Stimulated activated CD8-positive, alpha-beta memory T cell treated with anti-CD3 and anti-CD28 coated beads, Interleukin-7, amount 100 ng/mL, for 24 hours (primary cell): ENCODE measurements at regions not wholly inside any gene's neighbourhood (a gene's known extent, or its start where the extent isn't known, plus 50 kb on each side); places are given as distances from the start of the nearest gene placed in this dataset.

Experiments used
- DNase-seq: peaks from one replicate; pipeline ENCODE4 v3.0.0-alpha.2; 2020; ENCODE audit warnings: low read depth

GRCh38 chr1:221308534-221309511 lies 429.6 kb downstream of the HLX start:
- DNase-seq, result no peak

GRCh38 chr1:221309723-221310122 lies 430.5 kb downstream of the HLX start:
- no peak for DNase-seq

- no peak for DNase-seq
Observed at GRCh38 chr1:221310180-221310579, 430.9 kb downstream of the HLX start.

DNA sequence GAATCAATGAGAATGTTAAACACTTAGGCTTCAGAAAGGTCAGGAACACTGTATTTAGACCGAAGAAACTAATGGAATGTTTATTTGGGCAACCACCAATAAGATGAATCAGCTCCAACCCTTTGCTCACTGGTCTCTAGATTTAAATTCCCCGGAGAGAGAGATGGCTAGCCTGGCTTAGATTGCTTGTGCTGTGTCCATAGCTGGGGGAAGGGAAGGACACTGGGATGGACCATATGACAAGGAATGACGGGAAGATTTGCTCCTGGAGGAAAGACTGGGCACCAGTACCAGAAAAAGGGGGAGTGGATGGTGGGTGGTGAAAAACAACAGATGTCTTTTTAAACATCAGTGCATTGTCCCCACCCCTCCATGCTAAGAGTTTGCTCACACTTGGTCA lies 426.6 kb downstream of the DUSP10 start:
- DNase-seq, result no peak

- no peak for DNase-seq
Observed at GRCh38 chr1:221316491-221317056, 425.3 kb downstream of the DUSP10 start.

DNA sequence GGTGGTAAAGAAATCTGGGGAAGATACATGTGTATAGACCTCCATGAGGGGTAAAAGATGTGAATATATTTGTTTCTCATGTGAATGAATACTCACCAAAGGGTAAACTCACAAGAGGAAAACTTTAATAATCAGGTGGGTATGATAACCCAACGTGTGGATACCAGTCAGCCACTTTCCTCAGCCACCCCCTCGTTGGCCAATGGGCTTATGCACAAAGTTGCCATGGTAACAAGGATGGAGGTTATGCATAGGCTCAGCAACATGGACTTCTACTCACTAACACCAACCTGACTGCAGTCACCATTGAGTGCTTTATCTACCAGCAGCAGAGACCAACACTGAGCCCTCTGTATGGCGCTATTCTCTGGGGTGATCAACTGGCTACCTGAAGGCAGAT lies 424.4 kb downstream of the DUSP10 start:
- no peak for DNase-seq

GRCh38 chr1:221327954-221328353 lies 413.9 kb downstream of the DUSP10 start:
- DNase-seq, result no peak

GRCh38 chr1:221328371-221328770 lies 413.5 kb downstream of the DUSP10 start:
- no peak for DNase-seq

GRCh38 chr1:221331273-221332183 lies 410.4 kb downstream of the DUSP10 start:
- DNase-seq, result no peak

DNA sequence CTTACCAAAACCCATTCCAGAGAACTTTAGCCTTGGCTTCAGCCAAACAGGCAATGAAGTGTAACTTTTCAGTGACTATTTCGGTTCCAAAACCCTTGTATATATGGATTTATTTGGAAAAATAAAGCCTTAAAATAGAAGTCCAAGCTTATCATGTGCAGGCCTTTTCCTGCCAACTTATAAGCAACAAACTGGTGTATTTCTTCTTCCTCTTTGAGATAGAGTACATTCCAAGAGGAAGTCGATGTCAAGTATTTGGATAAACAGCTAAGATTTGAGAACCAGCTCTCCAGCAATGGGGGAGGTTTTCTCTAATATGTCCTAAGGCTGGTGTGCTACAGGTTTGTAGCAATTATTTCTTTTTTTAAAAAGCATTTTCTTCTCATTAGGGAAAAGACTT lies 407.8 kb downstream of the DUSP10 start:
- no peak for DNase-seq

DNA sequence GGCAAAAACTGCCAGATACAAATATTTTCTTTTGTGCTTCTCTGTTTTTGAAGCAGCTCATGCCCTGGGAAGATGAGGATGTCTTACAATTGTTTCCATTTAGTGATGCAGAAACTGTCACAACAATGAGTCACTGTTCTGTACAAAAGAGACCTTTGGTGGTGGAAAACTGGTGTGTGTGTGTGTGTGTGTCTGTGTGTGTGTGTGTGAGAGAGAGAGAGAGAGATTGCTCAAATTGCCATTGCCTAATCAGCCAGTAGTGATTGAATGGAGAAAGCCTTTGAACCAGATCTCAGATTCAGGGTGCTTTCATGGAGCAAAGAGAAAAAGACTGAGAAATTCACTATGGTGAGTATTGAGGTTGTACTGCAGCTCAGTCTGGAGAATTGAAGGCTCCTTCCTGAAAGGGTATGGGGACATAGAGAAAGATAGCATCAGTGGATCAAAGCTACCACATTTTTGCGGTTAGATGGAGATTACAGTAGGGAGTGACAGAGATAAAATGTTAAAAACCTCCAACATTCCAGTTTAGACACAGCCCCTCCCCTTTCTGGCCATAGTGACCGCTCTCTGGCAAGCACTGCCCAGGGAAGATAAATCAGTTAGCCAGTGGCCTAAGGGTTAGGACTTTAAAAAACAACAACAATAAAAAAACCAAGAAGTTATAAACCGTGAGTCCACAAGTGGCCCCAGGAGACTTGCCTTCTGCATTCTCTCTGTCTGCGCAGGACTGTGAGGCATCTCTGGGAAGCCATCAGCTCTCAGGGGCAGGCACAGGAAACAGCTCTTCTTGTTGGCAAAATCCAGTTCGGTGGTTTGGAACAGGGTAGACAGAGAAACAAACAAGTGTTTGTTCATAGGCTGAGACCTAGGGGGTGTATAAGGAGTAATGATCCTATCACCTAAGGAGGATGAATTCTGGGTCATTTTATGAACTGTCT lies 406.5 kb downstream of the DUSP10 start:
- DNase-seq, result no peak

DNA sequence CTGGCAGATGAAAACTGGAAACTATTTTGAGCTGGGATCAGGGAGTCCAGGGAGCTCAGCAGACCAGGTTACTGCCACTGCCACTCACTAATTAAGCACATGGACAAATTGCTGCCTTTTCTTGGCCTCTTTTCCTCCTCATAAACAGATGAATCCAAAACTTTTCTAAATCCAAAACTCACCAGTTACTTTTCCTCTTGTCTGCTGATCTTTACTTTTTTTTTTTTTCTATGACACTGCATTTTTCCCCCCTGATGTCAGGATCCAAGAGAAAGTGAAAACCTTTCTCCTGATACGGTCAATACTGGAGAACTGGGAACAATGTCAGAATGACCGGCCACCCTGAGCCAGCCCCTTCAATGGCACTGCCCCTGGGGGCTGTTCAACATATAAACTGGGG lies 405.8 kb downstream of the DUSP10 start:
- DNase-seq, result no peak

DNA sequence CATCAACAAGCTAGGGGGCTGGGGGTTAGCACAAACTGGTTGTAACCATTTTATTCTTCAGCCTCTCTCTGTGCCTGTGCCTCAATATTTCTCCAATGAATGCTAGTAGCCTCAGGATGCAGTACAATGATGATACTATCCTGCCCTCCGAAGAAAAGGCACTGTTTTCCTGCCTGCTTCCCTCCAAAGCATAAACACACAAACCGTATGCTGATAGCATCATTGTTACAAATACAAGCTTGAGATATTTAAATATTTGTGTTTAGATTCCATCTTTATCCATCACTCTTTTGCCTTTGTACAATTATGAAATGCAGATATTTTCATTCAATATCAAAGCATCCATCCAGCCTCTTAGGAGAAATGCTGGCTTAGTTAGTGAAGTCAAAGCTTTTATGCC lies 404.8 kb downstream of the DUSP10 start:
- no peak for DNase-seq

GRCh38 chr1:221343136-221343535 lies 398.8 kb downstream of the DUSP10 start:
- no peak for DNase-seq

DNA sequence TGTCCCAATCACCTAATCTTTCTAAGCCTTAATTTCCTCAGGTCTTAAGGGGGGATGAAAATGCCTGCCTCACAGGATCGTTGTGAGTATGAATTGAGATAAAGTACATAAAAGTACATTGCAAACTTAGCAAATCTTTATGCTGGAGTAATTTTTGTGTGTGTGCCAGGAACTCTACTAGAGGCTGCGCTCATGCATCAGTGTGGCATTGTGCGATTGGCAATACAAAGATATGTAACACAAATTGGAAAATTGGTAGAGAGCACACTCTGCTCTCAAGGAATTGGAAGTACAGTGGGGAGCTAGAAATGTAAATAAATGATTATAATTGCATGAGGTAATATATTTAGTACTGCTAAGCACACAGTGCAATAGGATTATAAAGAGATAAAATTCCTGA lies 398.3 kb downstream of the DUSP10 start:
- DNase-seq, result no peak

- no peak for DNase-seq
Observed at GRCh38 chr1:221344693-221345092, 397.2 kb downstream of the DUSP10 start.

DNA sequence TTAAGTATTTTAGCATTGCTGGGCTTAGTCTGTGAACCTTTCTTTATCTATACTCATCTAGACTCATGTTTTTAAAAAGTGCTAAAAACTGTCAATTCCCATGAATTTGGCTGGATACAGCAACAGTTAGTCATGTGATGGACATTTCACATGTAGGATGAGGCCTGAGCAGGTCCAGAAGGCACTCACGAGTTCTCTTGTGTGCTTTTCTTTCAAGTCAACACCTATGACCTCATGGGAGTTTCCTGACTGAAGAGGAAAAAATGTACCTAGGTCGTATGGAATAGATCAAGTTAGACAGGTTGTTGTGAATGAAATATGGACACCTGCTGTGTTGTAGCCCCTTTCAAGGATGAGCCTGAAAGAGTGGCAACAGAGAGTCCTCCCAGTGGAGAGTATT lies 394.2 kb downstream of the DUSP10 start:
- DNase-seq, result no peak

GRCh38 chr1:221350091-221350490 lies 391.8 kb downstream of the DUSP10 start:
- DNase-seq, result no peak

DNA sequence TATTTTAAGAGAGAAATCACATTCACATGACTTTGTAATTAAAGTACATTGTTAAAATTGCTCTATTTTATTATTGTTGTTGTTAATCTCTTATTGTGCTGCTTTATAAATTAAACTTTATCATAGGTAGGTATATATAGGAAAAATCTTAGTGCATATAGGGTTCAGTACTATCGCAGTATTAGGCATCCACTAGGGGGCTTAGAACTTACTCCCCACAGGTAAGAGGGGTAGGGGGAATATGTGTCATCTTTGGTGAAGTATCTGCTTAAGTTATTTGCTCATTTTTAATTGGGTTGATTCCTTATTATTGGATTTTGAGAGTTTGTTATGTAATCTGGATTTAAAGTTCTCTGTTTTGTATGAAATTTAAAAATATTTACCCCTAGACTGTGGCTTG lies 385.2 kb downstream of the DUSP10 start:
- DNase-seq, result no peak

GRCh38 chr1:221363039-221363438 lies 378.9 kb downstream of the DUSP10 start:
- DNase-seq, result no peak

DNA sequence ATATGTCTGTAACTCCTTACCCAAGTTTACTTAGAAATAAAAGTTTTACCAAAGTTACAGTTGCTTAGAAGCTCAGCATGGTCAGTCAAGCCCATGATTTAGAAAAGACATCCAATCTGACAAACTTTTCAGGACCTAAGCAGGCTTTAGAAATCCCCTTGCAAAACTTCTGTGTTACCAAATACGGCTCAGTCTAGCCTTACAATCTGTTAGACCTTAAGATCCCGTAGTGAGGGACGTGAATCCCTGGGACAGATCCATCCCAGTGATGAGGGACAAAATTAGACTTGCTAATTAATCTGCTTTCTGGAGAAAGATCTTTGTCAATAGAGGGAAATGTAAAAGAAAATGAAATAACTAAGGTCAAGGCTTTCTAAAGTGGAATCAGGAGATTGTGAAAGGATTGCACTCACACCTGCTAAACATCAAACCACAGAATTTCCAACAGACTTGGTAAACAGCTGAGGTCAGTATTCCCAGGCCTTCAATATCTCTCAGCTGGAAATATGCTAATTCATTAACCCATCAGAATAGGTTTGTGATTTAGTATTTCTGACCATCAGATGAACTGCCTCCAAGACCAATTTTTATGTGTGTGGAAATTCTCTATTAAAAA lies 375.3 kb downstream of the DUSP10 start:
- no peak for DNase-seq
